ENCODE measurements at regions not wholly inside any gene's neighbourhood (a gene's known extent, or its start where the extent isn't known, plus 50 kb on each side); places are given as distances from the start of the nearest gene placed in this dataset.
A peak's percentile ranks its signal among the peaks of the same experiment; 100 is the strongest.

DNA sequence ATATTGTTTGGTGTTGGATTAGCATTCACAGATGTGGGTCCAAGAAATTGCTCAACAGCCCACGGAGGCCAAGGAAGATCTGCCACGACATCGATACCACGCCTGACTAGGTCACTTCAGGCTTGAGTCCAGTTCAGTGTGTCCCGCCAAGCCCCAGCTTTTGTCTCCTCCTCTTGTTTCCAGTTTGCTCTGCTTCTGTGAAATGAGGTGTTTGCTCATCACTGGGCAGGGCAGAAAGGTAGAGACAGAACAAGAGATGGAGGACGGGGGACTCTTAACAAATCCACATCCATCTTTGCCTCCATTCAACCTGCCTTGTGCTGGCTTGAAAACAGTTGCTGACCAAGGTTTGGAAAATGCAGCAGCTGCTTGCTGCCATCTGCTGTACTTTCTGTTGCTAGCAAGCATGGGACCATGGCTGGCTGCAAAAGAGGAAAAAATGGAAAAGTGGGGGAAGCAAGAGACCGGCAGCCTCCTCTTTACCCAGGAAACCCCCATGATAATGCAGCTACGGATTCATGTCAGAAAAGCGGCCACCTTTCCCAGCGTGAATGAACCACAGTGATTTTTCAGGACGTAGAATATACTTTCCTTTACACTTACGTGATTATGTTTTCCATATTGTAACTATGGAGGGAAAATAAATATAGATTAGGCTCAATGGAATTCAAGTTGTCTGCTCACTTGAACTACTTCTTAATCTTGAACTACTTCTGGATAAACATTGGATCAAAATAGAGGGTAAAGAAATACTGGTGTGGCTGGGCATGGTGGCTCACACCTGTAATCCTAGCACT is 80.2 kb upstream of the GREM2 start:
- DNase-seq (ENCODE audit: insufficient read length, low spot score) (peak; percentile 51), FAIRE-seq (peak; percentile 95)
- TF ChIP-seq, protein P1, sequence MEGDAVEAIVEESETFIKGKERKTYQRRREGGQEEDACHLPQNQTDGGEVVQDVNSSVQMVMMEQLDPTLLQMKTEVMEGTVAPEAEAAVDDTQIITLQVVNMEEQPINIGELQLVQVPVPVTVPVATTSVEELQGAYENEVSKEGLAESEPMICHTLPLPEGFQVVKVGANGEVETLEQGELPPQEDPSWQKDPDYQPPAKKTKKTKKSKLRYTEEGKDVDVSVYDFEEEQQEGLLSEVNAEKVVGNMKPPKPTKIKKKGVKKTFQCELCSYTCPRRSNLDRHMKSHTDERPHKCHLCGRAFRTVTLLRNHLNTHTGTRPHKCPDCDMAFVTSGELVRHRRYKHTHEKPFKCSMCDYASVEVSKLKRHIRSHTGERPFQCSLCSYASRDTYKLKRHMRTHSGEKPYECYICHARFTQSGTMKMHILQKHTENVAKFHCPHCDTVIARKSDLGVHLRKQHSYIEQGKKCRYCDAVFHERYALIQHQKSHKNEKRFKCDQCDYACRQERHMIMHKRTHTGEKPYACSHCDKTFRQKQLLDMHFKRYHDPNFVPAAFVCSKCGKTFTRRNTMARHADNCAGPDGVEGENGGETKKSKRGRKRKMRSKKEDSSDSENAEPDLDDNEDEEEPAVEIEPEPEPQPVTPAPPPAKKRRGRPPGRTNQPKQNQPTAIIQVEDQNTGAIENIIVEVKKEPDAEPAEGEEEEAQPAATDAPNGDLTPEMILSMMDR (IDR thresholded peaks at IDR 0.05; ENCODE audit: insufficient read depth, missing control alignments) = peak; percentile 95

GRCh38 chr1:240691501-240691900 is 79.5 kb upstream of the GREM2 start:
- TF ChIP-seq, protein P1 (IDR thresholded peaks at IDR 0.05; ENCODE audit: insufficient read depth, missing control alignments) = no peak
- DNase-seq (ENCODE audit: insufficient read length, low spot score) (no peak), FAIRE-seq (no peak)

GRCh38 chr1:240687820-240688219 is 75.9 kb upstream of the GREM2 start:
- FAIRE-seq = peak; percentile 63
- DNase-seq (ENCODE audit: insufficient read length, low spot score) = no peak
- TF ChIP-seq, protein P1 (IDR thresholded peaks at IDR 0.05; ENCODE audit: insufficient read depth, missing control alignments) = no peak

- no peak for DNase-seq (ENCODE audit: insufficient read length, low spot score)
- FAIRE-seq = no peak
- TF ChIP-seq, protein P1 (IDR thresholded peaks at IDR 0.05; ENCODE audit: insufficient read depth, missing control alignments) = no peak
Observed at GRCh38 chr1:240683576-240683975, 71.6 kb upstream of the GREM2 start.

DNA sequence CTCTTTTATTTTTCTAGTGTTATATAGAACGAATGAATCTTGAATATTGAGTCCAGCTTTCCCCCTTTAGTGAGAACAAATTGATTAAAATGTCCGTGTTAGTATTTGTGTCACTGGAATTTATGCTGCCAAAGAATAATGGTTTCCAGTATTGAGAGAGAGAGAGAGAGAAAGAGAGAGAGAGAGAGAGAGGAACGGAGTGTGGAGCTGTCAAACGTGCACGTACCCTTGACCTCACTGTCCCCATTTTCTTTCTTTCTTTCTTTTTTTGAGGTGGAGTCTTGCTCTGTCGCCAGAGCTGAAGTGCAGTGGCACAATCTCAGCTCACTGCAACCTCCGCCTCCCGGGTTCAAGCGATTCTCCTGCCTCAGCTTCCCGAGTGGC is 70.9 kb upstream of the GREM2 start:
- no peak for FAIRE-seq
- DNase-seq (ENCODE audit: insufficient read length, low spot score) = no peak
- TF ChIP-seq, protein P1 (IDR thresholded peaks at IDR 0.05; ENCODE audit: insufficient read depth, missing control alignments) = no peak

GRCh38 chr1:240682166-240682858 is 70.4 kb upstream of the GREM2 start:
- DNase-seq (ENCODE audit: insufficient read length, low spot score) = no peak
- FAIRE-seq = no peak
- TF ChIP-seq, protein P1 (IDR thresholded peaks at IDR 0.05; ENCODE audit: insufficient read depth, missing control alignments) = no peak
